Activated CD4-positive, alpha-beta T cell treated with anti-CD3 and anti-CD28 coated beads, Interleukin-2, amount 50 U/mL, for 4 hours (primary cell): ENCODE measurements at regions not wholly inside any gene's neighbourhood (a gene's known extent, or its start where the extent isn't known, plus 50 kb on each side); places are given as distances from the start of the nearest gene placed in this dataset.
"Not testable (repeated sequence)": the region's sequence is repeated elsewhere in the genome, so short reads cannot be mapped to it uniquely, and the experiment has no call there.

Experiments
- DNase-seq, 2 experiments: peaks; one replicate each; pipeline ENCODE4 v3.0.0-alpha.2; 2020

GRCh38 chr5:99089822-99090549, 161.2 kb upstream of the CHD1 start:
- no peak for DNase-seq

DNA sequence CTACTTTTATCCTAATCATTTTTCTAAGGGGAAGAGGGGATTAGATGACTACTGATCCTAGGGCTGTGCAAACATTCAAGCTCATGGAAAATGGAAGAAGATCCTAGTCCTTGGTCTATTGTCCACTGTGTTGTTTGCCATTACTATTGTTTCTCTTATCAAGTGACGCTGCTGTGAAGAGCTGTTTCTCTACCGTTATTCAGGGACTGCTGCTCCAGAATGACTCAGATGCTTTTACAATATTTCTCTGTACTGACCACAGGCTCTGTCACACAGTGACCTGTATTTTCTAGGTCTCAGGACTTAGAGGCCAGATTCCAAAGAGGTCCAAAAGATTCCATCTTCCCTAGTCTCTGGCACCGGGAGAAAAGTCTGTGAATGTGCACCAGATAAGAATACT, 159.5 kb upstream of the CHD1 start:
- DNase-seq = no peak

- no peak for DNase-seq
Measured at GRCh38 chr5:99083197-99083596, 154.4 kb upstream of the CHD1 start.

DNA sequence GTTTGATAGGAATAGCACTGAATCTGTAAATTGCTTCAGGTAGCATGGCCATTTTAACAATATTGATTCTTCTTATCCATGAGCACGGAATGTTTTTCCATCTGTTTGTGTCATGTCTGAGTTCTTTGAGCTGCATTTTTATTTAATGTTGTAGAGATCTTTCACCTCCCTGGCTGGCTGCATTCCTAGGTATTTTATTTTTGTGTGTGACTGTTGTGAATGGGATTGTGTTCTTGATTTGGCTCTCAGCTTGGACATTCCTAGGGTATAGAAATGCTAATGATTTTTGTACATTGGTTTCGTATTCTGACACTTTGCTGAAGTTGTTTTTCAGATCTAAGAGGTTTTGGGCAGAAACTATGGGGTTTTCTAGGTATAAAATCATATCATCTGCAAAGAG, 152.9 kb upstream of the CHD1 start:
- no peak for DNase-seq

DNA sequence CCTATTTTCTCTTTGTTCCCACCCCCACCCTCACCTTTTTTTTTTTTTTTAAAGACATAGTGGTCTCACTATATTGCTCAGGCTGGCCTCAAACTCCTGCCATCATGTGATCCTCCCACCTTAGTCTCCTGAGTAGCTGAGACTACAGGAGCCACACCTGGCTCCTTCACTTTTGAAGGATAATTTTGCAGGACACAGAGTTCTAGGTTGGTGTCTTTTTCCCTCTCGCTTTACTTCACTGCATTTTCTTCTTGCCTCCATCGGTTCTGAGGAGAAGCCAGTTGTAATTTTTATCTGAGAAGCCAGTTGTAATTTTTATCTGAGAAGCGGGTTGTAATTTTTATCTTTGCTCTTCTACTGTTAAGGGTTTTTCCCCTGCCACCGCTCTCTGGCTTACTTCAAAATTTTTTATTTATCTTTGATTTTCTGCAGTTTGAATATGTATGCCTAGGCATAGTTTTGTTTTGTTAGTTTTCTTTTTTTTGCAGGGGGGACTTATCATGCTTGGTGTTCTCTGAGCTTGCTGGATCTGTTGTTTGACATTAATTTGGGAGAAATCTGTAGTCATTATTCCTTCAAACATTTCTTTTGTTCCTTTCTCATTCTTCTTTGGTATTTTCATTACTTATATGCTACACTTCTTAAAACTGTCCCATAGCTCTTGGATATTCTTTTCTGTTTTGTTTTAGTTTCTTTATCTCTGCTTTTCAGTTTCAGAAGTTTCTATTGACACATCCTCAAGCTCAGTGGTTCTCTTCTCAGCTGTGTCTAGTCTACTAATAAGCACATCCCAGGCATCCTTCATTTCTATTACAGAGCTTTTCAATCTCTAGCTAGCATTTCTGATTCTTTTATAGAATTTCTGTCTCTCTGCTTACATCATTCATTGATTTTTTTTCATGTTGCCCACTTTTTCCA, 148.2 kb upstream of the CHD1 start:
- DNase-seq = no peak

- no peak for DNase-seq
Measured at GRCh38 chr5:99072846-99073245, 144.0 kb upstream of the CHD1 start.

DNA sequence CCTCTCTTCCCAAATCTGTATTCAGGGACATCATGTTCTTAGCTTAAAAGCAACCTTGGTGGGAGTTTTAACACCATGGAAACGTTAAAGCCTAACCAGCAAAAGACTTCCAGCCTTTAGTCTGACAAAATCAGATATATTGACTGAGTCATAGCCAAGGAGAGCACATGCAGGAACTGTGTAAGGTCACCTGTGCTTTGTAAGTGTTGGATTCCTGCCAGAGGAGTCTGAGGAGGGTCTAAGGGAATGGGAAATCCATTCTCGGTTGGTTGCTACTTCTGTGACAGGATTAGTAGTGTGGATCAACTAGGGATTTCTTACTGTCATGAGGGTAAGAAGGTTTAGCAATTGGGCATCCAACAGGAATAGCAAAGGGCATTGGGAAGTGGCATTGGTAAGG, 142.0 kb upstream of the CHD1 start:
- no peak for DNase-seq

DNA sequence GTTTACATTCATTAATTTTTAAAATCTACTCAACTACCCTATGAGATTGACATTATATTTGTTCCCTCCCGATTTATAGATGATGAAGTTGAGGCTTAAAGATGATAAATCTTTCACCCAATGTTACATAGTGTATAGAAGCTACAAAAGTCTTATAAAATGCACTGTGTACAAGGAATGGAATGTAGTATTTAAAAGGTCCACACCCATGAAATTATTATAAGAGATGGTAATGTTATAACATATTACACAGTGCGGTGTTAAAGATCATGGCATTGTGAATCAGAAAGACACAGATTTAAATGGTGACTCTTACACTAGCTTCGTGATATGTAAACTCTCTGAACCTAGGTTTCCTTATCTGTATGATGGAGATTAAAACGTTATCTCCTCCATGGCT, 141.6 kb upstream of the CHD1 start:
- no peak for DNase-seq

DNA sequence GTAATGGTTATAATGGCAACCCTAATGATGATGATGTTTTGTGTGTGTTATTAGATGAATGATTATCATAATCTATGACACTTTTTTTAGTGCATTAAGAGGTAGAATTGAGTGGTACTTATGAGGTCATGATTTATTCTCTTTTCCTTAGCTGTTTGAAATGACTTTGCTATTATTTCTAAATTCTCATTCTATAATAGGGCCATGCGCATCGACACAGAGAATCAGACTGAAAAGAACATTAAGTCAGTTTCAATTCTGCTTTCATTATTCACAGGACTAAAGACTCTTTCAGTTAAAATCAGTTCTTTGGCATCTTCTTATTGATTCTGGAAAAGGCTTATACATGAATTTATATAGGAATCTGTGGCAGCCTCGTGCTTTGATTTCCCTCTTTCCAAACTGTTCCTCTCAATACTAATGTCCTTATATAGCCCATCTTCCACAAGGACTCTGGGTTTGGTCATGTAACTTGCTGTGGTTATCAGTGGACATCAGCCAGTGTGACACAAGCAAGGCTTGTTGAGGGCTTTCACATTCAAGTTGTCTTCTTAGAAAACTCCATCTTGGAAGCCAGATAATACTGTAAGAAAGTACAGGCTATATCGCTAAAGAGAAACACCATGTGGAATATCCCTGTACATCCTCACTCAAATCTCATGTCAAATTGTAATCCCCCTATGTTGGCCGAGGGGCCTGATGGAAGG, 140.3 kb upstream of the CHD1 start:
- no peak for DNase-seq

GRCh38 chr5:99063737-99064136, 134.9 kb upstream of the CHD1 start:
- no peak for DNase-seq

DNA sequence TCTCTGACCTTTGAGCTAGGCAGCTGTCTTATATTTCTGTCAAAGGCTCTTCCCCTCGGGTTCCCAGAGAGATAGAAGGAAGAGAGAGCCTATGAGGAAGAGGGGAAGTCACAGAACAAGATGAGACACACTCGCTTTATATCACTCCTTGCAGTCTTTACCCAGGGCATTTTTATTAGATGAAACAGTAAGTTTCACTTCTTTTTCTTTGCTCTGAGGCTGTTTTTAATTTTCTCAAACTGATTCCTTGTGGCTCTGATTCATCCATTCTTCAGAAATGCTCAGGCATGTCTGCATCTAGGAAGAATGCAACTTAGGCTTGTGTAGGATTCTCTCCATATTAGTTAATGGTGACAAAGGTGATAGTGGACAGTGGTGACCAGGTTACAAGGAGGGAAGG, 132.9 kb upstream of the CHD1 start:
- no peak for DNase-seq

- no peak for DNase-seq
Measured at GRCh38 chr5:99061299-99061698, 132.5 kb upstream of the CHD1 start.

- peak; percentile 87 to 91 for DNase-seq
Measured at GRCh38 chr5:99060306-99061261, 131.8 kb upstream of the CHD1 start.

- DNase-seq = no peak
Measured at GRCh38 chr5:99059685-99060084, 130.9 kb upstream of the CHD1 start.

- no peak for DNase-seq
Measured at GRCh38 chr5:99058466-99058865, 129.7 kb upstream of the CHD1 start.

DNA sequence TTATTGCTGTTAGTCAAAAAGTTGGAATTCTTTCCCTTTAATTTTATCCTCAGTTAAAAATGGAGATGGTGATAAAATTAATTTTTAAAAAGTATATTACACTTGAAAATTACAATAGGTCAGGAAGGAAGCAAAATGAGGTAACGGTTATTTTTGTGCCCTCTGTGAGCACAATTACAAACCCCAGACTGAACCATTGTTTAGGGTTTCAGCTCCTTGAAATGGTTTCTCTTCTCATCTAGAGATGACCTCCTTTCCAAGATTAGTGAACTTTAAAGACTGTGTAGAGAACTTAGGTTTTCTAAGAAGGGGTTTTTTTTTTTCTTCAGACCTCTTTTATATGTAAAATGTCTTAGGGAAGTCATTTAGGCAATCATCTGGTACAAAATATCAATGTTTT, 126.2 kb upstream of the CHD1 start:
- no peak for DNase-seq

GRCh38 chr5:99045871-99046270, 117.1 kb upstream of the CHD1 start:
- DNase-seq = no peak

GRCh38 chr5:99043257-99043656, 114.5 kb upstream of the CHD1 start:
- DNase-seq = not testable (repeated sequence)

DNA sequence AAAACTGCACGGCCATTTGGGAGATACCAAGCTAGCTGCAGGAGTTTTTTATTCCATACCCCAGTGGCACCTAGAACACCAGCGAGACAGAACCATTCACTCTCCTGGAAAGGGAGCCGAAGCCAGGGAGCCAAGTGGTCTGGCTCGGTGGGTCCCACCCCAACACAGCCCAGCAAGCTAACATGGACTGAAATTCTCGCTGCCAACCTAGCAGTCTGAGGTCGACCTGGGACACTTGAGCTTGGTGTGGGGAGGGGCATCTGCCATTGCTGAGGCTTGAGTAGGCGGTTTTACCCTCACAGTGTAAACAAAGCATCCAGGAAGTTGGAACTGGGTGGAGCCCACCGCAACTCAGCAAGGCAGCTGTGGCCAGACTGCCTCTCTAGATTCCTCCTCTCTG, 108.9 kb upstream of the CHD1 start:
- peak; percentile 14 to 23 for DNase-seq

DNA sequence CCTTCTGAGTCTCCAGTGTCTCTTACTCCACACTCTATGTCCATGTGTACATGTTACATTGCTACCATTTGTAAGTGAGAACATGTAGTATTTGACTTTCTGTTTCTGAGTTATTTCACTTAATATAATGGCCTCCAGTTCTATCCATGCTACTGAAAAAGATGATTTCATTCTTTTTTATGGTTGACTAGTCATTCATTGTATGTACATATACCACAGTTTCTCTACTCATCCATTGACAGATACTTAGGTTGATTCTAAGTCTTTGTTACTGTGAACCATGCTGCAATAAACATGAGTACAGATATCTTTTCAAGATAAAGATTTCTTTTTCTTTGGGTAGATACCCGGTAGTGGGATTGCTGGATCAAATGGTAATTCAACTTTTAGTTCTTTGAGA, 107.1 kb upstream of the CHD1 start:
- no peak for DNase-seq

GRCh38 chr5:99034336-99034735, 105.5 kb upstream of the CHD1 start:
- DNase-seq = no peak
